ENCODE measurements at regions not wholly inside any gene's neighbourhood (a gene's known extent, or its start where the extent isn't known, plus 50 kb on each side); places are given as distances from the start of the nearest gene placed in this dataset.

DNA sequence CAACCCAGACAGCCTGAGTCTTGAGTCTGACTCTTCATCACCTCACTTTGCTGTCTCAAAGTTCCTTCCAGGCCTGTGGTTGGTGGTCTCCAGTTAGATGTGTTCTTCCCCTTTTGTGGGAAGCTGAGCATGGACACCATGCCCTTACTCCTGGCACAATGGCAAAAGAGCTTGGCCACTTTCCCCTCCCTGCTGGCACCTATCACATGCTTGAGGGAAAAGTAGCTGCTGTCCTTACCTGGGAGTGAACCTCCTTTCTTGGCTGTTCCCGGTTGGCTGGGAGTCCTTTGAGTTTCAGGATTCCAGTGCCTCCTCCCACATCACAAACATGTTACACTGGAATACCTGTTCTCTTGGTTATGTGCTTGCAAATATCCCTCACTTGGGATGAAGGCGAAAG is 97.8 kb downstream of the GATA6 start:
- no peak overlapping the region for H3K4me3 ChIP-seq (ENCODE audit: low read depth, low read length)
- no peak for DNase-seq (ENCODE audit: low read depth)
- TF ChIP-seq, protein P1, sequence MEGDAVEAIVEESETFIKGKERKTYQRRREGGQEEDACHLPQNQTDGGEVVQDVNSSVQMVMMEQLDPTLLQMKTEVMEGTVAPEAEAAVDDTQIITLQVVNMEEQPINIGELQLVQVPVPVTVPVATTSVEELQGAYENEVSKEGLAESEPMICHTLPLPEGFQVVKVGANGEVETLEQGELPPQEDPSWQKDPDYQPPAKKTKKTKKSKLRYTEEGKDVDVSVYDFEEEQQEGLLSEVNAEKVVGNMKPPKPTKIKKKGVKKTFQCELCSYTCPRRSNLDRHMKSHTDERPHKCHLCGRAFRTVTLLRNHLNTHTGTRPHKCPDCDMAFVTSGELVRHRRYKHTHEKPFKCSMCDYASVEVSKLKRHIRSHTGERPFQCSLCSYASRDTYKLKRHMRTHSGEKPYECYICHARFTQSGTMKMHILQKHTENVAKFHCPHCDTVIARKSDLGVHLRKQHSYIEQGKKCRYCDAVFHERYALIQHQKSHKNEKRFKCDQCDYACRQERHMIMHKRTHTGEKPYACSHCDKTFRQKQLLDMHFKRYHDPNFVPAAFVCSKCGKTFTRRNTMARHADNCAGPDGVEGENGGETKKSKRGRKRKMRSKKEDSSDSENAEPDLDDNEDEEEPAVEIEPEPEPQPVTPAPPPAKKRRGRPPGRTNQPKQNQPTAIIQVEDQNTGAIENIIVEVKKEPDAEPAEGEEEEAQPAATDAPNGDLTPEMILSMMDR (conservative IDR thresholded peaks at IDR 0.05; ENCODE audit: low read depth, low read length): no peak

DNA sequence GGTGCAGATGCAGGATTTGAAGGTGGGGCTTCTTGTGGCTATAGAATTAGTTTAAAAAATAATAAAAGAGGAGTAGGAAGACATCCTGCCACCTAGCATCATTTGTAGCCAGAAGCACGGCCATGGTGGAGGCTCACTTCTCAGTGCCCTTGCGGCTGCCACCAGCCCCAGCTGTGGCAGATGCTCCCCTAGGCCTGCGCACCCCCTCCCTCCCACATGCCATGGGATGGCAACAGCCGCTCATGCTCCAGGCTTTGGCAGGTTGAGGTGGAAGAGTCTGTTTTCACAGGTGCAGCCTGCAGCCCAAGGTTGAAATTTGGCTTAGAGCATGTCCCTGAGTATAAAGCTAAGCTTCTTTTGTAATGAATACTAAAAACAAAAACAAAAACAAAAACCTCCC is 96.4 kb downstream of the GATA6 start:
- no peak overlapping the region for H3K4me3 ChIP-seq (ENCODE audit: low read depth, low read length)
- DNase-seq (ENCODE audit: low read depth): no peak
- TF ChIP-seq, protein P1 (conservative IDR thresholded peaks at IDR 0.05; ENCODE audit: low read depth, low read length): no peak

DNA sequence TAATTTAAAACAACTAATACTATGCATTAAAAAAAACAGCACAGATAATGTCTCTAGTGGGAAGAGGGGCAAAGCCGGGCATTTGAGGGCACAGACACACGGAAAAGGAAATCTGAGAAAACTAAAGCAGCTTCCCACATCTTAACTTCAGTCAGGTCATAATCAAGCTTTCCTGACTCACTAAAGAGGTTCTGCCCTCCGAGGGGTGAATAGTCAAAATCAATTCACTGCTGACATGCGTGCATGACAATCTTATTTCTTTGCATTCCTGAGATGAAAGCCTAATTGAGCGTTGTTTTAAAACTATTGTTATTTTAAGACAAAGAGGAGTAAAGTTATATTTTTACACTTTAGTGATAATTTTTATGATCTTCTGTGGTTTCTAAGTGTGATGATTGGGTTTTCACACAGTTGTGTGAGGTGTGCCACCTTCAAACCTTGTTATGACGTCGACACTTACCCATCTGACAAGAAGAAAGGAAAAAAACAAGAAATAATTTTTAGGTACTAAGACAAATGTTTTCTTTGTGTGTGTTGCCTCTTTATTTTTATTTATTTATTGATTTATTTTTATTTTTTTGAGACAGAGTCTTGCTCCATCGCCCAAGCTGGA is 90.9 kb downstream of the GATA6 start:
- TF ChIP-seq, protein P1 (conservative IDR thresholded peaks at IDR 0.05; ENCODE audit: low read depth, low read length): no peak
- no peak for DNase-seq (ENCODE audit: low read depth)
- no peak overlapping the region for H3K4me3 ChIP-seq (ENCODE audit: low read depth, low read length)

DNA sequence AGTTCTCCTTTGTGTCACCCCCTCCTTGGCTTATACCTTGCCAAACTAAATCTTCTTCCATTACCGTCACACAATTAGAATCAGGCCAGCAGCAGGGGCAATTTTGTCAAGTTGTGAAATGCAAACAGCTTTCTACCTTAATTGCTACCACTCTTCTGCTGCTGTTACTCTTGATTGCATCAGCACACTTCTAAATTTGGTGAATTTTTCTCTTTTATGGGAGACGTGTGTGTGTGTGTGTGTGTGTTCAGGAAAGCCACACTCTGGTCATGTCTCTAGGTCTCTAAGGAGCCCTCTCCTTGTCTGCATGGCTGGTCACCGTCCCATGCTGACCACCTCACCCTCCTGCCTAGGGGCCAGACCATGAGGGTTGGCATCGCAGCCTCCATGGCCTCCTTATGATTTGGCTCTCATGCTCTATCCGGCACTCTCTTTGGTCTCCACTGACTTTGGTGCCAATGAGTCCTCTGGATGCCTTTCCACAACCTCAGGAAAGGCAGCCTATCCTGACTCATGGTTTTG is 87.7 kb downstream of the GATA6 start:
- DNase-seq (ENCODE audit: low read depth): no peak
- H3K4me3 ChIP-seq (ENCODE audit: low read depth, low read length): no peak overlapping the region
- TF ChIP-seq, protein P1 (conservative IDR thresholded peaks at IDR 0.05; ENCODE audit: low read depth, low read length): no peak

DNA sequence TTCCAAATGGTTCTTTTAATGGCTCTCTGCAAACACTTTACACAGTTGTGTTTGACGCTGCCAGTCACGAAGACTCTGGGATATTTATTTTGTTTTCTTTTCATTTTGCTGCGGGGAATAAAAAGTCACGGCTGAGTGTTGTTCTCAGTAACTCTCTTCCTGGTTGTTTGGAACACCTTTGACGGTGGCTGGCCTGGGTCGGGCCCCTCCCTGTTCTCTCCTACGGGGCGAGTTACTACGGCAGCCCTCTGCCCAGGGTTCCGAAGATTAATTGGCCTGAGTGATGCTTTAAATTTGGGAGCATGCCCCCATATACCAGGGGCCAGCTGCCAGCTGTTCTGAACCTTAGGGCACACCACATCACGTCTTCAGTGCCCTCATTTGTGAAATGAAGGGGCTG is 84.7 kb downstream of the GATA6 start:
- TF ChIP-seq, protein P1 (conservative IDR thresholded peaks at IDR 0.05; ENCODE audit: low read depth, low read length): no peak
- no peak for DNase-seq (ENCODE audit: low read depth)

DNA sequence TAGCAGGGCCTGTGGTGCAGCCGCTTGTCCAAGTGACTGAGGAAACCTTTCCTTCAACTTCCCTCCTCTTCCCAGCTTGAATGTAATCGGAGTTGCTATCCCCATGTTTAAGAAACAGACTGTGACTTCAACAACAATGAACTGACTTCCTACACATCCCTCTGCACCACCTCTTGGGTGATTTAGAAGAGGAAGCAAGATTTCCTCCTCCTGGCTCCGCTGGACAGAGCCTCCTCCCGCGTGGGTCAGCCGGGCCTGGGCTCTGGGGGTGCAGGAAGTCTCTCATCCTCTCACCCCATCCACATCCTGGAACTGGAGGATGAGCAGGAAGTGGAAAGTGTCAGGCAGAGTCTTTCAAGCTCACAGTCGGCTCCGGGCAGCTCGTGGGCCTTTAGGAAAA is 84.3 kb downstream of the GATA6 start:
- TF ChIP-seq, protein P1 (conservative IDR thresholded peaks at IDR 0.05; ENCODE audit: low read depth, low read length): no peak
- DNase-seq (ENCODE audit: low read depth): no peak
- H3K4me3 ChIP-seq (ENCODE audit: low read depth, low read length): no peak overlapping the region

More for the DNA sequence above, 84.7 kb downstream of the GATA6 start:
- H3K4me3 ChIP-seq (ENCODE audit: low read depth, low read length): no peak overlapping the region

DNA sequence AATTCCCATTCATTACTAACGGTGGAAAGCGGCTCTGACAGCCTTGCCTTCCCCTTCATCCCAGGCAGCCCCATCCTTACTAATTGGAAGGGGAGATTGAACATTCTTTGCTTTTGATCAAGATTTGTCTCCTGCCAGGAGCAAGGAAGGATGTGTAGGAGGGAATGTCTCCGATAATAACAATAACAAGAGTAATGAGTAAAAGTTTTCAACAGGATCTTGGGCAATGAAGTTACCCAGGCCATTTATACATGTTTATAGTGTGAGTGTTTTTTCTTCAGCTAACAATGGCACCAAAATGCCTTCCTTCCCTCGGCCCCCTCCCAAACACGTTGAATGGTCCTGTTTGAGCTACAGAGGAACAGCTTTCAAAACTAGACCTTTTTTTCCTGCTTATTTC is 83.8 kb downstream of the GATA6 start:
- no peak overlapping the region for H3K4me3 ChIP-seq (ENCODE audit: low read depth, low read length)
- DNase-seq (ENCODE audit: low read depth): no peak
- TF ChIP-seq, protein P1 (conservative IDR thresholded peaks at IDR 0.05; ENCODE audit: low read depth, low read length): no peak
